PC-9 (cell line): ENCODE measurements at regions not wholly inside any gene's neighbourhood (a gene's known extent, or its start where the extent isn't known, plus 50 kb on each side); places are given as distances from the start of the nearest gene placed in this dataset.

Experiments used
- BruUV-seq: library from RNA; stranded (reverse); fragments of 400-500 nt; replicated peaks from 2 replicates; lab custom pipeline; 2021; lab: Mats Ljungman, UMichigan
- CTCF ChIA-PET: fragments of 300-600 bp; sonication (Branson Sonifier 250); formaldehyde crosslinking; loops from one replicate; lab custom pipeline; 2022; ENCODE audit warnings: antibody characterized with exemption; lab: Charles Lee
- POLR2A ChIA-PET: fragments of 300-600 bp; sonication (Branson Sonifier 250); formaldehyde crosslinking; loops from one replicate; lab custom pipeline; 2022; ENCODE audit warnings: antibody characterized with exemption; ENCODE audit not compliant: unreplicated experiment; lab: Charles Lee
- DNase-seq, 2 experiments: peaks; one replicate each; pipeline versions ENCODE4 v3.0.0 to v3.0.0-alpha.2; 2015 to 2022; ENCODE audit warnings: mixed read lengths in 1 of 2
- H2AFZ ChIP-seq: fragments of 200-600 bp; sonication (generic); 2 replicates; pipeline ENCODE4 v1.8.1; 2017; ENCODE audit warnings: antibody characterized with exemption
- H3F3A ChIP-seq: fragments of 200-600 bp; sonication (generic); 2 replicates; pipeline ENCODE4 v1.8.1; 2017; ENCODE audit warnings: antibody characterized with exemption, mild to moderate bottlenecking, low read depth; ENCODE audit not compliant: insufficient read depth
- H3K27ac ChIP-seq: fragments of 200-600 bp; sonication (generic); 2 replicates; pipeline ENCODE4 v1.6.1; 2016; ENCODE audit warnings: mixed run types
- H3K27me3 ChIP-seq: fragments of 200-600 bp; sonication (generic); 2 replicates; pipeline ENCODE4 v1.6.1; 2016; ENCODE audit warnings: low read depth, mixed run types; ENCODE audit not compliant: insufficient read depth
- H3K36me3 ChIP-seq: fragments of 200-600 bp; sonication (generic); 2 replicates; pipeline ENCODE4 v1.6.1; 2016; ENCODE audit warnings: low read depth, mixed run types
- H3K4me1 ChIP-seq: fragments of 200-600 bp; sonication (generic); replicated peaks from 2 replicates; pipeline ENCODE4 v1.6.1; 2016; ENCODE audit warnings: mixed run types; ENCODE audit not compliant: insufficient read depth
- H3K4me2 ChIP-seq: fragments of 200-600 bp; sonication (generic); 2 replicates; pipeline ENCODE4 v1.6.1; 2017; ENCODE audit warnings: mixed run types
- H3K4me3 ChIP-seq: fragments of 200-600 bp; sonication (generic); 2 replicates; pipeline ENCODE4 v1.6.1; 2016; ENCODE audit warnings: mixed run types
- H3K79me2 ChIP-seq: fragments of 200-600 bp; sonication (generic); 2 replicates; pipeline ENCODE4 v1.6.1; 2017; ENCODE audit warnings: low read depth, mixed run types
- H3K9me2 ChIP-seq: fragments of 200-600 bp; sonication (generic); 2 replicates; pipeline ENCODE4 v1.8.1; 2017; ENCODE audit warnings: mild to moderate bottlenecking; ENCODE audit not compliant: insufficient read depth
- H3K9me3 ChIP-seq: fragments of 200-600 bp; sonication (generic); 2 replicates; pipeline ENCODE4 v1.8.1; 2016; ENCODE audit warnings: low read depth; ENCODE audit not compliant: insufficient read depth
- H4K20me1 ChIP-seq: fragments of 200-600 bp; sonication (generic); 2 replicates; pipeline ENCODE4 v1.8.1; 2017; ENCODE audit not compliant: insufficient read depth
- EZH2 ChIP-seq: fragments of 200-600 bp; sonication (generic); IDR thresholded peaks from 2 replicates; pipeline ENCODE4 v1.8.0; 2017; ENCODE audit warnings: antibody characterized with exemption, low read depth
- intact Hi-C: fragments of 100-400 bp; cut with micrococcal nuclease; formaldehyde crosslinking; loops from one replicate; pipeline ENCODE4 v1.10.0; 2022; ENCODE audit not compliant: unreplicated experiment
- TF ChIP-seq, protein P1 (sequence below): fragments of 200-600 bp; sonication (generic); conservative IDR thresholded peaks from 2 replicates; pipeline ENCODE4 v1.6.1; 2017; ENCODE audit warnings: mixed run types, antibody characterized with exemption, mild to moderate bottlenecking, moderate library complexity

DNA sequence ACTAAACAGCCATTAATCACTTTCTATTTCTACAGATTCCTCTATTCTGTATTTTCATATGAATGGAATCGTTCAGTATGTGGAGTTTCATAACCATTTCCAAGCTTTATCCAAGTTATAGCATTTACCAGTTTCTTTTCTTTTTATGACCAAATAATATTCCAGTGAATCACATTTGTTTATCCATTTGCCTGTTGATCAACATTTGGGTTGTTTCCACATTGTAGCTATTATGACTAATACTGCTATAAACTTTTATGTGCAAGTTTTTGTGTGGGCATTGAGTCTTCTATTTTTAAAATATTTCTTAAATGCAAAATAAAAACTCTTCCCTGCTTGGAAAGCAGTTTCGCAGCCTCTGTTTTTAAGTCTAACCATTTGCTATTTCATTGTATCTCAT, 336.4 kb upstream of the OPRM1 start:
- TF ChIP-seq, protein P1, sequence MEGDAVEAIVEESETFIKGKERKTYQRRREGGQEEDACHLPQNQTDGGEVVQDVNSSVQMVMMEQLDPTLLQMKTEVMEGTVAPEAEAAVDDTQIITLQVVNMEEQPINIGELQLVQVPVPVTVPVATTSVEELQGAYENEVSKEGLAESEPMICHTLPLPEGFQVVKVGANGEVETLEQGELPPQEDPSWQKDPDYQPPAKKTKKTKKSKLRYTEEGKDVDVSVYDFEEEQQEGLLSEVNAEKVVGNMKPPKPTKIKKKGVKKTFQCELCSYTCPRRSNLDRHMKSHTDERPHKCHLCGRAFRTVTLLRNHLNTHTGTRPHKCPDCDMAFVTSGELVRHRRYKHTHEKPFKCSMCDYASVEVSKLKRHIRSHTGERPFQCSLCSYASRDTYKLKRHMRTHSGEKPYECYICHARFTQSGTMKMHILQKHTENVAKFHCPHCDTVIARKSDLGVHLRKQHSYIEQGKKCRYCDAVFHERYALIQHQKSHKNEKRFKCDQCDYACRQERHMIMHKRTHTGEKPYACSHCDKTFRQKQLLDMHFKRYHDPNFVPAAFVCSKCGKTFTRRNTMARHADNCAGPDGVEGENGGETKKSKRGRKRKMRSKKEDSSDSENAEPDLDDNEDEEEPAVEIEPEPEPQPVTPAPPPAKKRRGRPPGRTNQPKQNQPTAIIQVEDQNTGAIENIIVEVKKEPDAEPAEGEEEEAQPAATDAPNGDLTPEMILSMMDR = no peak
- no peak for TF ChIP-seq EZH2
- no peaks in the 10 kb centered on the region for H3K9me2 ChIP-seq
- intact Hi-C loops = no loop called here
- no peaks in the 10 kb centered on the region for H3K79me2 ChIP-seq
- no peaks in the 10 kb centered on the region for H3K9me3 ChIP-seq
- H3K4me2 ChIP-seq = no peak overlapping the region
- CTCF ChIA-PET = no interaction called here
- no peak overlapping the region for H3K27ac ChIP-seq
- DNase-seq = no peak
- no peak overlapping the region for H3K4me3 ChIP-seq
- no peaks in the 10 kb centered on the region for H3K27me3 ChIP-seq
- POLR2A ChIA-PET = no interaction called here
- H3F3A ChIP-seq = no peaks in the 10 kb centered on the region
- BruUV-seq = no TSS peak
- no peaks in the 10 kb centered on the region for H3K4me1 ChIP-seq
- no peaks in the 10 kb centered on the region for H3K36me3 ChIP-seq
- H2AFZ ChIP-seq = no peak overlapping the region
- H4K20me1 ChIP-seq = no peaks in the 10 kb centered on the region

DNA sequence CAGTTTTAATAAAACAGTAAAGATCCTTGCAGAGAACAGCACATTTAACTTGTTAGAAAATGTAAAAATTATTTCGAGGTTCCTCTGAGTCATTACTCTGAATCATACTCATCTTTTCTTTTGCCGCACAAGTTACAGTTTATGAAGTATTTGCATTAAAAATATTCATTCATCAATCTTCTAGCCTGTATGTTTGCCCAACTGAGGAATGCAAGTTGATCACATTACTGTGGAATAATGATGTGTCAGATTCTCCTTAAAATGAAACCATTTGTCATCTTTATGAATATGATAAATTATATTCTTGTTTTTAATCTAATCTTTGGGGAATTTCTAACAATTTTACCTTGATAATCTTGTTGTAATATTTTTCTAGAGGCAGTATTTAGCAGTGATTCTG, 340.4 kb upstream of the OPRM1 start:
- no peaks in the 10 kb centered on the region for H3K79me2 ChIP-seq
- no peak for TF ChIP-seq EZH2
- TF ChIP-seq, protein P1 = no peak
- no peaks in the 10 kb centered on the region for H3K9me3 ChIP-seq
- H3K27me3 ChIP-seq = no peaks in the 10 kb centered on the region
- no TSS peak for BruUV-seq
- H3K27ac ChIP-seq = no peak overlapping the region
- no peak overlapping the region for H3K4me3 ChIP-seq
- POLR2A ChIA-PET = no interaction called here
- no peaks in the 10 kb centered on the region for H3F3A ChIP-seq
- no peaks in the 10 kb centered on the region for H3K36me3 ChIP-seq
- no peaks in the 10 kb centered on the region for H4K20me1 ChIP-seq
- no peaks in the 10 kb centered on the region for H3K9me2 ChIP-seq
- no peak for DNase-seq
- no peak overlapping the region for H3K4me2 ChIP-seq
- H3K4me1 ChIP-seq = no peaks in the 10 kb centered on the region
- CTCF ChIA-PET = no interaction called here
- no peak overlapping the region for H2AFZ ChIP-seq
- intact Hi-C loops = no loop called here

DNA sequence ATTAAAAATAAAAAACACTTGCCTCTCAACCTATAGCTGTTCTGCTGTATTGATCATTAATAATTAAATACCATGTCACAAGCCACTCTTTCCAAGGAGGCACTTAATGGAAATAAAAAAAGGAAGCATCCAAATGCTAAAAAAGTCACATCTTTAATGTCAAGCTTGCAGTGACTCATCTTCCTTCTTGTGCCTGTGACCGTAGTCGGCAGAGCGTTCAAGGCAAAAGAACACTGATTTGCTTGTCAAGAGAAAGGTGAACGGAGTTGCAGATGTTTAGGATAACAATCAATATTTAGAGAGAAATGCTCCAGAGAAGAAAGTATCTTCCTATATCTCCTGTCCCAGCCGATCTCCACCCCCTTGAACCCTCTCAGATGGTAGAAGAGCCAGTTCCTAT, 341.0 kb upstream of the OPRM1 start:
- H3K36me3 ChIP-seq = no peaks in the 10 kb centered on the region
- no peak for DNase-seq
- no peaks in the 10 kb centered on the region for H3K9me3 ChIP-seq
- no peak overlapping the region for H2AFZ ChIP-seq
- intact Hi-C loops = no loop called here
- CTCF ChIA-PET = no interaction called here
- BruUV-seq = no TSS peak
- H3K4me1 ChIP-seq = no peaks in the 10 kb centered on the region
- TF ChIP-seq, protein P1 = no peak
- no peak for TF ChIP-seq EZH2
- H3K4me2 ChIP-seq = no peak overlapping the region
- H3F3A ChIP-seq = no peaks in the 10 kb centered on the region
- H3K27me3 ChIP-seq = no peaks in the 10 kb centered on the region
- no peaks in the 10 kb centered on the region for H3K79me2 ChIP-seq
- H4K20me1 ChIP-seq = no peaks in the 10 kb centered on the region
- no peak overlapping the region for H3K4me3 ChIP-seq
- H3K27ac ChIP-seq = no peak overlapping the region
- POLR2A ChIA-PET = no interaction called here
- H3K9me2 ChIP-seq = no peaks in the 10 kb centered on the region
